GM21390 (cell line): ENCODE measurements at regions not wholly inside any gene's neighbourhood (a gene's known extent, or its start where the extent isn't known, plus 50 kb on each side); places are given as distances from the start of the nearest gene placed in this dataset.

Source experiments
- ATAC-seq: cut with Tn5 transposase; IDR thresholded peaks from one replicate; pipeline ENCODE4 v1.9.1; 2021; ENCODE audit not compliant: unreplicated experiment

DNA sequence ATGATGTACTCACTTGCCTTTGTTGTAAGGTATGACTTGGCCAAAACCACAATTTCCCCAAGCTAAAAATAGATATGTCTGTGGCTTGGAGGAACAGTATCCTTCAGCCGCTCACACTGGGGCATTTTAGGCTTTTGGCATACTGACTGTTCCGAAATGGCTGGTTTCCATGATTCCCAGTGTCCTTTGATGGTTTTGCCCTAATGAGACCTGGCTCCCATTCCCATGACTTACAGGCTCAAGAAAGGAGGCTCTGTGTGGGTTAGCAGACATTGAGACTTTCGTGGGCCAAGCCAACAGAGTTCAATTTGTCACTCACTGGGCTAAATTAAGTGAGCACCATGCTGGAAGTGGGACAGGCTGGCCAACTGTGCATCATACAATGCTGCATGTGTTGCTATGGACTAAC, 150.6 kb downstream of the CEP135 start:
- no peak for ATAC-seq

DNA sequence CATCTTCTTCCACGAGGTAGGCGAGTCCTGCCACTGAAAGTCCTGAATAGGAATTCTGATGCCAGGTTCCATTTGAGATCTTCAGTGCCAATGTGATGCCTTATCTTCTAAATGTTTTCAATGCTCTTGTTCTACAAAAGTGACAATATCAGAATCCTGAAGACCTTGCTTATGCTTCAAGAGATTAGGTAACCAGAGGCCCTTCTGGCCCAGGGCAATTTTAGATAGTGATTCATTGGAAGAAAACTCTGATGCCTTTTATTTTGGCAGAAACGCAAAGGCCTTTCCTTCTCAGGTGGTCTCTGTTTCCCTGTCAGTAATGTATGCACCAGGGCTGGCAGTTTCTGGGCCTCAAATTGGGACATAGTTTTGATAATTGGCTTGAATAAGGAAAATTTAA, 144.8 kb downstream of the CEP135 start:
- no peak for ATAC-seq

DNA sequence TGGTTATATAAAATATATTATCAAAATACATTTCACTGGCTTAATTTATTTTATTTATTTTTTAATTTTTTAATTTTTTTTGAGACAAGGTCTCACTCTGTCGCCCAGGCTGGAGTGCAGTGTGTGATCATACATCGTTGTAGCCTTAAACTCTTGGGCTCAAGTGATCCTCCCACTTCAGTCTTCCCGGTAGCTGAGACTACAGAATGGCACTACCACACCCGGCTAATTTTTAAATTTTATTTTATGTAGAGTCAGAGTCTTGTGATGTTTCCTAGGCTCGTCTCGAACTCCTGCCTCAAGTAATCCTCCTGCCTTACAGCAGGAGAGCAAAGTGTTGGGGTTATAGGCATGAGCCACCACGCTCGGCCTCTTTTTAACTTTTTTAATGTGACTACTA, 143.8 kb downstream of the CEP135 start:
- no peak for ATAC-seq

DNA sequence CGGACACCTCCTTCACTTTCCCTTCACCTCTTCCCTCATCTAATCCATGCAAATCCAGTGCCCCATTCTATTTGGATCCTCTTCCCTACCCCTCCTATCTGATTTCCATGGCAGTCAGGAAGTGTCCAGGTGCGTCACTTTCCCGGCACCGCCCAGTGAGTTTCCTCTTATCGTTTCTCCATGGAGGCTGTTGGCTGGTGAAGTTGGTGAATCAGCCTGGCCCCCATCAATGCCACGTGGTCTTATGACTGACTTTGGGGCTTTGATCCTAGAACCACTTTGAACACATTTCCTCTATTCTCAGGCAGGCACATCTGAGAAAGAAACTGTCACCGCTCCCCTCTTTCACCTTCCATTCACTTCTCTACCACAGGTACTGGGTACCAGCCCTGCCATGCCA, 137.8 kb downstream of the CEP135 start:
- no peak for ATAC-seq

DNA sequence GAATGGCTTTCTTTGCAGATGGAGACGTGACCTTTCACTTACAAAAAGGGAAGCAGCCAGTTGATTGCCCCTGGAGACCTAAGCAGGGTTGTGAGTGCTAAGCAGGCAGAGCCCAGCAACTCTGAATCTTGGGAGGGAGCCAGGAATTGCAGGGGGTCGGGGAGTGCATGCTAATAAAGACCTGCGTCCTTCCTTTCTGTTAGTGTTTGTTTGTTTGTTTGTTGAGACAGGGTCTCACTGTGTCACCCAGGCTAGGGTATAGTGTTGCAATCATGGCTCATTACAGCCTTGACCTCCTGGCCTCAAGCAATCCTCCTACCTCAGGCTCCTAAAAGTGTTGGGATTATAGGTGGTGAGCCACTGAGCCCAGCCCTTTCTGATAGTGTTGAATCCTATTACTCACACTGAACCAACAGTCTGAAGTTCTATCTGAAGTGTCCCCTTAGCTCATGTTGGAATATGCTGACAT, 137.4 kb downstream of the CEP135 start:
- no peak for ATAC-seq

DNA sequence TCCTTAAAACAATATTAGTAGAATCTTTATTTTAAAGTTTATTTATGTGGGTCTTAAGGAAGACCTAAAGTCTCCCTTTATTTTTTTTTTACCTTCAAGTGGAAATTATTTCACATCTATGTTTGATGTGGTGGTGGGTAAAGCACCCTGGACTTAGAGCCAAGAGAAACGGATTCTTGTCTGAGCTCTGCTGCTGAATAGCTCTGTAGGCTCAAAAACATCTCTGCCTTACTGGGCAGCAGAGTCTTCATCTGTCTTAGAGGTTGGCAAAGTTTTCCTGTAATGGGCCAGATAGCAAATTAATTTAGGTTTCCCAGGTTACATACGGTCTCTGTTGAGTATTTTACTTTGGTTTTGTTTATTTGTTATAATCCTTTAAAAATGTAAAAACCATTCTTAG, 136.5 kb downstream of the CEP135 start:
- no peak for ATAC-seq

DNA sequence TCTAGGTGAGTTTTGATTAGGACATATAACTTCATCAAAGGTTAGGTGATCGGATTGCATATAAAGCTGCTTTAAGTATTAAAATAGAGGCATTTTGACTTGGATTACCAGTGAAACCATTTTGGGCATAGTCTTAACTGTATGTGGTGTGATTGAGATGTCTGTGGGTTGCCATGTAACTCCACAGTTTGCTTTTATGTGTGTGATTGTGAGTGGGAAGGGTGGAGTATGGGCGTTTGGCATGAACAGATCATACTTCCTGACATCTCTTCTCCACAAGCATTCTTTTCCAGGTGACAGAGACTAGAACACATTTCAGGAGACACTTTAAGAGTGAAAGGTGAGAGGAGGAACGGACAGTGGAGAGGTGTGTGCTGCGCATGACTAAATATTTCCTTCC, 136.1 kb downstream of the CEP135 start:
- no peak for ATAC-seq
